Calu3 (cell line): ENCODE measurements at regions not wholly inside any gene's neighbourhood (a gene's known extent, or its start where the extent isn't known, plus 50 kb on each side); places are given as distances from the start of the nearest gene placed in this dataset.

Source experiments
- BruUV-seq: library from RNA; stranded (reverse); fragments of 400-500 nt; replicated peaks from 2 replicates; lab custom pipeline; 2021; lab: Mats Ljungman, UMichigan
- CTCF ChIA-PET: fragments of 300-600 bp; sonication (Branson Sonifier 250); formaldehyde crosslinking; loops from one replicate; lab custom pipeline; 2022; ENCODE audit warnings: antibody characterized with exemption; lab: Charles Lee
- DNase-seq: peaks from one replicate; pipeline ENCODE4 v3.0.0; 2022
- H3K27ac Mint-ChIP-seq: one replicate; pipeline ENCODE4 v1.8.0; 2022; ENCODE audit warnings: mixed read lengths; ENCODE audit not compliant: unreplicated experiment
- H3K27me3 Mint-ChIP-seq: one replicate; pipeline ENCODE4 v1.8.0; 2022; ENCODE audit warnings: mixed read lengths; ENCODE audit not compliant: unreplicated experiment
- H3K36me3 Mint-ChIP-seq: one replicate; pipeline ENCODE4 v1.8.0; 2022; ENCODE audit warnings: mild to moderate bottlenecking, moderate library complexity, mixed read lengths; ENCODE audit not compliant: insufficient read depth, unreplicated experiment
- H3K4me1 Mint-ChIP-seq: one replicate; pipeline ENCODE4 v1.8.0; 2022; ENCODE audit warnings: mild to moderate bottlenecking, low read depth, mixed read lengths; ENCODE audit not compliant: unreplicated experiment
- H3K4me3 Mint-ChIP-seq: one replicate; pipeline ENCODE4 v1.8.0; 2022; ENCODE audit warnings: mild to moderate bottlenecking, low read depth, moderate library complexity, mixed read lengths; ENCODE audit not compliant: unreplicated experiment
- H3K9me3 Mint-ChIP-seq: one replicate; pipeline ENCODE4 v1.8.0; 2022; ENCODE audit warnings: low read depth, mixed read lengths; ENCODE audit not compliant: unreplicated experiment
- intact Hi-C: fragments of 100-400 bp; cut with micrococcal nuclease; formaldehyde crosslinking; loops from one replicate; pipeline ENCODE4 v1.10.0; 2022; ENCODE audit not compliant: unreplicated experiment
- TF ChIP-seq, protein P1 (sequence below): fragments of 200-600 bp; IDR thresholded peaks from one replicate; pipeline ENCODE4 v1.8.0; 2022; ENCODE audit warnings: antibody characterized with exemption; ENCODE audit not compliant: unreplicated experiment

DNA sequence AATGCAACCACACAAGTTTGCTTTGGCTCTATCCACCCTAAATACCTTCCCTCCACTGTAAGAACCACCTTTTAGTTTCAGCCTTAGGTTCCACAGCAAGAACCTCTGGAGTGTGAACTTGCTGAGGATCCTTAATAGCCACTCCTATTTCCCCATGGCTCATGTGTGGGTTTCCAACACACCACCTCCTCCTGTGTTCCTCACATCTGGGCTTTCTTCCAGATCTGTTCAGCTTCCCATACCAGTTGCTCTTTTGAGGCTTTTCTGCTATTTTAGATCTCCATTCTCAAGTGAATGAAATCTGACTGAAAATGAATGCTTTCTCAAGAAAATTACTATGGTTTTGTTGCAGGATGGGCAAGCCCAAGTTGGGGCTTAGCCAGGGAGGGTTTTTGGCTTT lies 104.8 kb upstream of the MIR17HG start:
- CTCF ChIA-PET: no interaction called here
- Mint-ChIP-seq H3K4me3 (no peak overlapping the region), H3K27me3 (no peaks in the 10 kb centered on the region), H3K4me1 (no peaks in the 10 kb centered on the region), H3K36me3 (peaks cover 4% of the 10 kb centered on the region), H3K9me3 (no peaks in the 10 kb centered on the region), H3K27ac (no peak overlapping the region)
- intact Hi-C loops: loop anchor here (10.0 kb wide), 1 partner anchor 108 kb away; no protein-coding TSS in a partner anchor
- DNase-seq: no peak
- BruUV-seq: no TSS peak
- TF ChIP-seq, protein P1, sequence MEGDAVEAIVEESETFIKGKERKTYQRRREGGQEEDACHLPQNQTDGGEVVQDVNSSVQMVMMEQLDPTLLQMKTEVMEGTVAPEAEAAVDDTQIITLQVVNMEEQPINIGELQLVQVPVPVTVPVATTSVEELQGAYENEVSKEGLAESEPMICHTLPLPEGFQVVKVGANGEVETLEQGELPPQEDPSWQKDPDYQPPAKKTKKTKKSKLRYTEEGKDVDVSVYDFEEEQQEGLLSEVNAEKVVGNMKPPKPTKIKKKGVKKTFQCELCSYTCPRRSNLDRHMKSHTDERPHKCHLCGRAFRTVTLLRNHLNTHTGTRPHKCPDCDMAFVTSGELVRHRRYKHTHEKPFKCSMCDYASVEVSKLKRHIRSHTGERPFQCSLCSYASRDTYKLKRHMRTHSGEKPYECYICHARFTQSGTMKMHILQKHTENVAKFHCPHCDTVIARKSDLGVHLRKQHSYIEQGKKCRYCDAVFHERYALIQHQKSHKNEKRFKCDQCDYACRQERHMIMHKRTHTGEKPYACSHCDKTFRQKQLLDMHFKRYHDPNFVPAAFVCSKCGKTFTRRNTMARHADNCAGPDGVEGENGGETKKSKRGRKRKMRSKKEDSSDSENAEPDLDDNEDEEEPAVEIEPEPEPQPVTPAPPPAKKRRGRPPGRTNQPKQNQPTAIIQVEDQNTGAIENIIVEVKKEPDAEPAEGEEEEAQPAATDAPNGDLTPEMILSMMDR: no peak

DNA sequence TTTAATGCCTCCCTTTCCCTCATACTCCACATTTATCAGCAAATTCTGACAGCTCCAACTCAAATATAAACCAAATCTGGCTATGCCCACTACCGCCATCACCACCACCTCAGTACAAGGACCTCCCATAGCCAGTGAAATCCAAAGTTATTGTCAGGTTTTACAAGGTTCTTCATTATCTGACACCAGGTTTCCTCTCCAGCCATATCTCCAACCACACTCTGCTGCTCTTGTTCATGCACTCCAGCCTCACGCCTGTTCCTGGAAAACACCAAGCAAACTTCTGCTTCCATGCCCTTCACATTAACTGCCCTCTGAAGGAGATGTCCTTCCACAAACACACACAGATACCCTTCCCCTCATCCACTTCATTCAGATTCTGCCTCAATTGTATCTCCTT lies 102.2 kb upstream of the MIR17HG start:
- no TSS peak for BruUV-seq
- Mint-ChIP-seq H3K4me3 (no peak overlapping the region), H3K36me3 (peaks cover 4% of the 10 kb centered on the region), H3K27ac (no peak overlapping the region), H3K27me3 (no peaks in the 10 kb centered on the region), H3K9me3 (no peaks in the 10 kb centered on the region), H3K4me1 (no peaks in the 10 kb centered on the region)
- DNase-seq: no peak
- intact Hi-C loops: loop anchor here (5.0 to 10.0 kb wide), 2 partner anchors 110 to 168 kb away; no protein-coding TSS in a partner anchor
- CTCF ChIA-PET: no interaction called here
- TF ChIP-seq, protein P1: no peak

GRCh38 chr13:91247768-91248167 lies 99.7 kb upstream of the MIR17HG start:
- Mint-ChIP-seq H3K27me3 (no peaks in the 10 kb centered on the region), H3K27ac (no peak overlapping the region), H3K4me3 (no peak overlapping the region), H3K36me3 (peaks cover 4% of the 10 kb centered on the region), H3K9me3 (no peaks in the 10 kb centered on the region), H3K4me1 (no peaks in the 10 kb centered on the region)
- CTCF ChIA-PET: interaction anchor here (0.6 to 1.3 kb wide), 3 partner anchors 55 to 279 kb away, joined by 3 to 8 read pairs (median 3); no protein-coding TSS in a partner anchor
- DNase-seq: no peak
- TF ChIP-seq, protein P1: no peak
- BruUV-seq: no TSS peak
- intact Hi-C loops: loop anchor here (2.0 to 10.0 kb wide), 3 partner anchors 85 to 170 kb away; no protein-coding TSS in a partner anchor

DNA sequence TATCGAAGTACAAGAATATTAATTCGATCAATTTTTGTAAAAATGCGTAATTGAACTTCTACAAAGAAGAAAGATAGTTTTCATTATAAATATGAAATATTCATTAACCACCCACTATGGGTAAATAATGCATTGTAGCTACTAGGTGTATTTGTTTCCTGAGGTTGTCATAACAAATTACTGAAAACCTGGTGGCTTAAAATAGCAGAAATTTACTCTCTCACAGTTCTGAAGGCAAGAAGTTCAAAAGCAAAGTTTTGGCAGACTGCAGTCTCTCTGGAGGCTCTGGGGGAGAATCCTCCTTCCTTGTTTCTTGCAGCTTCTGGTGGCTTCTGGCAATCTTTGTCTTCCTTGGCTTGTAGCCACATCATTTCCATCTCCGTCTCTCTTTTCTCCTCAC lies 99.2 kb upstream of the MIR17HG start:
- no TSS peak for BruUV-seq
- TF ChIP-seq, protein P1: no peak
- H3K4me1 Mint-ChIP-seq: no peaks in the 10 kb centered on the region
- H3K36me3 Mint-ChIP-seq: peaks cover 4% of the 10 kb centered on the region
- CTCF ChIA-PET: interaction anchor here (0.6 to 1.3 kb wide), 3 partner anchors 55 to 280 kb away, joined by 3 to 8 read pairs (median 3); no protein-coding TSS in a partner anchor
- DNase-seq: no peak
- intact Hi-C loops: loop anchor here (2.0 to 10.0 kb wide), 3 partner anchors 85 to 171 kb away; no protein-coding TSS in a partner anchor
- no peaks in the 10 kb centered on the region for H3K9me3 Mint-ChIP-seq
- H3K27me3 Mint-ChIP-seq: no peaks in the 10 kb centered on the region
- no peak overlapping the region for H3K27ac Mint-ChIP-seq
- H3K4me3 Mint-ChIP-seq: no peak overlapping the region
